Mesendoderm (in vitro differentiated cells): ENCODE measurements at regions not wholly inside any gene's neighbourhood (a gene's known extent, or its start where the extent isn't known, plus 50 kb on each side); places are given as distances from the start of the nearest gene placed in this dataset.

Experiments used
- DNase-seq: peaks from one replicate; pipeline ENCODE4 v3.0.0; 2013
- H2AK5ac ChIP-seq: 2 replicates; pipeline ENCODE4 v1.6.1; 2013; ENCODE audit warnings: low read length, inconsistent platforms
- H2BK120ac ChIP-seq: 2 replicates; pipeline ENCODE4 v1.6.1; 2013; ENCODE audit warnings: low read depth, mild to moderate bottlenecking, low read length, moderate library complexity, mixed read lengths
- H2BK15ac ChIP-seq: replicated peaks from 2 replicates; pipeline ENCODE4 v1.6.1; 2013; ENCODE audit warnings: low read depth, mild to moderate bottlenecking, moderate library complexity
- H2BK5ac ChIP-seq: 2 replicates; pipeline ENCODE4 v1.6.1; 2013; ENCODE audit warnings: low read length, inconsistent platforms
- H3K18ac ChIP-seq: 2 replicates; pipeline ENCODE4 v1.6.1; 2013; ENCODE audit warnings: mild to moderate bottlenecking, low read length, mixed read lengths
- H3K23ac ChIP-seq: one replicate; pipeline ENCODE4 v1.6.1; 2013; ENCODE audit warnings: low read length
- H3K27ac ChIP-seq: 2 replicates; pipeline ENCODE4 v1.5.1; 2013; ENCODE audit warnings: low read depth, mild to moderate bottlenecking, inconsistent platforms, low read length, moderate library complexity
- H3K27me3 ChIP-seq: 2 replicates; pipeline ENCODE4 v1.6.1; 2013; ENCODE audit warnings: low read length, control low read depth, mild to moderate bottlenecking, inconsistent platforms; ENCODE audit not compliant: insufficient read depth, poor library complexity
- H3K36me3 ChIP-seq: 2 replicates; pipeline ENCODE4 v1.6.1; 2013; ENCODE audit warnings: low read length, inconsistent platforms; ENCODE audit not compliant: control insufficient read depth, insufficient read depth
- H3K4ac ChIP-seq: one replicate; pipeline ENCODE4 v1.6.1; 2013; ENCODE audit warnings: low read depth, mild to moderate bottlenecking, low read length, moderate library complexity
- H3K4me1 ChIP-seq: 2 replicates; pipeline ENCODE4 v1.6.1; 2013; ENCODE audit warnings: low read depth, low read length, inconsistent platforms; ENCODE audit not compliant: control insufficient read depth
- H3K4me2 ChIP-seq: 2 replicates; pipeline ENCODE4 v1.6.1; 2013; ENCODE audit warnings: low read length
- H3K4me3 ChIP-seq: 2 replicates; pipeline ENCODE4 v1.5.1; 2013; ENCODE audit warnings: mild to moderate bottlenecking, low read length
- H3K56ac ChIP-seq: one replicate; pipeline ENCODE4 v1.6.1; 2013; ENCODE audit warnings: low read length
- H3K79me1 ChIP-seq: 2 replicates; pipeline ENCODE4 v1.6.1; 2013; ENCODE audit warnings: low read length, inconsistent platforms
- H3K79me2 ChIP-seq: 2 replicates; pipeline ENCODE4 v1.6.1; 2013; ENCODE audit warnings: mild to moderate bottlenecking, low read length; ENCODE audit not compliant: control insufficient read depth, insufficient read depth
- H3K9ac ChIP-seq: 2 replicates; pipeline ENCODE4 v1.6.1; 2013; ENCODE audit warnings: low read length, inconsistent platforms
- H4K5ac ChIP-seq: one replicate; pipeline ENCODE4 v1.6.1; 2013; ENCODE audit warnings: low read length
- H4K8ac ChIP-seq: one replicate; pipeline ENCODE4 v1.6.1; 2013; ENCODE audit warnings: low read depth, mild to moderate bottlenecking, control low read depth, low read length, moderate library complexity
- WGBS: extraction: QIAGEN DNeasy Blood & Tissue Kit; methylation state at CpG from one replicate; pipeline ENCODE4 v1.1.7; 2013; ENCODE audit warnings: low lambda C conversion rate, missing lambda C conversion rate; ENCODE audit not compliant: insufficient coverage; ENCODE audit errors: extremely low coverage; 5-methylcytosine and 5-hydroxymethylcytosine counted together

DNA sequence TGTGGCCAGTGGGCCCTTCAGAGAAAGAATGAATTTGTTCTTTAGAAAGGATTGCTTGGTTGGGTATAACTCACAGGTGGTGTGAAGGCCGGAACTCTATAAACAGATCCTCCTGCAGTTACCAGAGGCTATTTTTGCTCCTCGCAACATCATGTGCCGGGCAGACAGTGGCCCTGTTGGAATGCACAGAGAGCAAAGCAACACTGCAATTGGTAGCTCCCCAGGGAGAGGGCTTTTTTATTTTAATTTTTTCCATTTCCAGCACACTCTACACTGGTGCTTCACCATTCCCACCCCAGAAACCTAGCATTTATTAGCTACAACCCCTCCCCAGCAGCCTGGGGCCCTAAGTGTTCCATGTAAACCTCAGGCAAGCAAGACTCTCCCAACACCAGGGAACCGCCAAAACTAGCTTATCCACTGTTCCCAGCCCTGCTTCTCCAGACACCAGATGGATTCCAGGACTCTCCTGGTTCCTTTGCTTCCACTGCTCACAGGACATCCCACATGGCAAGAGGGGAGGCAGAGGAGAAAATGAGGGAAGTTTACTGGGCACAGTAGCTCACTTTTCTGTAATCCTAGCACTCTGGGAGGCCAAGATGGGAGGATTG lies 75.1 kb upstream of the TMEM164 start:
- Histone ChIP-seq H2BK15ac (no peak overlapping the region), H3K4me2 (no peak overlapping the region), H3K56ac (no peak overlapping the region), H2BK120ac (no peak overlapping the region), H3K4me1 (no peaks in the 10 kb centered on the region), H3K79me1 (no peaks in the 10 kb centered on the region), H3K4ac (no peak overlapping the region), H4K5ac (no peak overlapping the region), H3K4me3 (no peak overlapping the region), H3K23ac (no peak overlapping the region), H3K9ac (no peak overlapping the region), H3K36me3 (no peaks in the 10 kb centered on the region), H3K27me3 (no peaks in the 10 kb centered on the region), H4K8ac (no peak overlapping the region), H2AK5ac (no peak overlapping the region), H2BK5ac (no peak overlapping the region), H3K79me2 (no peaks in the 10 kb centered on the region), H3K27ac (no peak overlapping the region), H3K18ac (no peak overlapping the region)
- no CpG with 5 or more reads among the region's 4 CpGs for WGBS
- DNase-seq: no peak

DNA sequence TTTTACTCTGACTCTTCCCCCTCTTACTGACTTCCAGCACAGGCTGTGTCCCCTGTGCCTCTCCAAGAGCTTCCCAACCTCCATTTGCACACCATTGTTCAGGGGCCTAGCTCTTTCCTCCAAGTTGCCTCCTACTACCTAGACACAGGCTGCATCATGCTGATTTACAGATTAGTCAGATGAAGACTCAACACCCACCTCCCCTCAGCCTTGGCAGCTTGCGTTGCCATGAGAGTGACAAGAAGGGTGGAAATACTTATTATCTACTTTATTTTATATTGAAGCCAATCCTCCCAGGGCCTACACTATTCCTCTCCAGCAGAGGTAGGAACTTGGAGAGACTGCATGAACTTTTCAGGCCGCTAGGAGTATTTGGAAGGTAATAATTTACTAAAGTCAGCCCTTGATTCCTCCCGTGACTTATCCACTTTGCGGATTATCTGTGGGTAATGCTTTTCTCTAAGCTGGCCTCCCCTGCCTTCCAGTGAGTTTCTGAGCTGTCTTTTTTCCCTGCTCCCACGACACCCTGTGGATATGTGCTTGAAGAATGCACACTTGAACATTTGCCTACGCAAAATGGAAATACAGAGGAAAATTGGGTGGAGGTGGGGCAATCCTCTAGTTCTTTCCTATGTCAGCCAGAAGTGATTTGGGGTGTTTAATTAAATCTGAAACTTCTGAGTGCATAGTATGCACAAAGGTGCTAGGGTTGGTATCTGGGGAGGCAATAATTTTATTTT lies 74.1 kb upstream of the TMEM164 start:
- no peak overlapping the region for H4K8ac ChIP-seq
- no peaks in the 10 kb centered on the region for H3K79me2 ChIP-seq
- H2BK5ac ChIP-seq: no peak overlapping the region
- H3K4me3 ChIP-seq: no peak overlapping the region
- no peaks in the 10 kb centered on the region for H3K79me1 ChIP-seq
- no peak for DNase-seq
- no peak overlapping the region for H3K18ac ChIP-seq
- no peaks in the 10 kb centered on the region for H3K4me1 ChIP-seq
- H3K23ac ChIP-seq: no peak overlapping the region
- H4K5ac ChIP-seq: no peak overlapping the region
- no peak overlapping the region for H3K9ac ChIP-seq
- no peaks in the 10 kb centered on the region for H3K36me3 ChIP-seq
- no peak overlapping the region for H2AK5ac ChIP-seq
- no peak overlapping the region for H2BK15ac ChIP-seq
- no peak overlapping the region for H3K27ac ChIP-seq
- H3K4ac ChIP-seq: no peak overlapping the region
- no peak overlapping the region for H2BK120ac ChIP-seq
- H3K27me3 ChIP-seq: no peaks in the 10 kb centered on the region
- H3K56ac ChIP-seq: no peak overlapping the region
- no CpG with 5 or more reads among the region's 6 CpGs for WGBS
- no peak overlapping the region for H3K4me2 ChIP-seq

DNA sequence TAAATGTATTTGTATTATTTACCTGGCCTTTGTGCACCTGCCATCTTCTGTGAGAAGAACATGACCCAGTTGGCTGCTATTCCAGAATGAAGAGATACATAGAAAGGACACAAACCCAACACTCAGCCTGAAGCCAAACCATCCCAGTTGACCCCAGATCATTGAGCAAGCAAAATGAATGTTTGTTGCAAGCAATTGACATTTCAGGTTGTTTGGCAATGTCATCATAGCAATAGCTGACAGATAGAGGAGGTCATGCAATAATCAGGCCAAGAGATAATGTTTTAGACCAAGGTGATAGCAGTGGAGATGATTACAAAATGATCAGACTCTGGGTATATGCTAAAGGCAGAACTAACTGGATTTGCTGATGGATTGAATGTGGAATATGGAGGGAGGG lies 71.2 kb upstream of the TMEM164 start:
- Histone ChIP-seq H2AK5ac (no peak overlapping the region), H2BK5ac (no peak overlapping the region), H3K56ac (no peak overlapping the region), H3K9ac (no peak overlapping the region), H3K27ac (no peak overlapping the region), H3K4ac (no peak overlapping the region), H3K36me3 (no peaks in the 10 kb centered on the region), H3K4me2 (no peak overlapping the region), H3K4me3 (no peak overlapping the region), H3K79me2 (no peaks in the 10 kb centered on the region), H2BK15ac (no peak overlapping the region), H3K4me1 (no peaks in the 10 kb centered on the region), H4K8ac (no peak overlapping the region), H3K79me1 (no peaks in the 10 kb centered on the region), H3K27me3 (no peaks in the 10 kb centered on the region), H4K5ac (no peak overlapping the region), H2BK120ac (no peak overlapping the region), H3K18ac (no peak overlapping the region), H3K23ac (no peak overlapping the region)
- no peak for DNase-seq

DNA sequence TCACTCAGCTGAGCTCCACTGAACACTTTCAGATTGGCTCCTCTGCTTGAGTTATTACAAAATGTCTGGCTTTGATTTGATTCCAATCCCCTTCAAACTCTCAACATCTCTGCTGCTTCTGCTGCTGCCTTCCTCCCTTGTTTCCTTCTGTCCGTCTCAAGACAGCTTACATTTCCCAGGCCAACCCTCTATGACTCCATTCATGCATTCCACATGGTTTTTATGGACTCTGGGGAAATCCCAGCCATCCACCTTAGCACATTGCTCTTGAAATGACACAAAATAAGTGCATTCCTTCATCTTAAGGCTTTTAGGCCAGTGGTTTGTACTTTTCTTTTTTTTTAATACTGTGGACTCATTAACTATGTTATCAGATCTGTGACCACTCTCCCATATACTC lies 68.5 kb upstream of the TMEM164 start:
- no peak for DNase-seq
- no peak overlapping the region for H3K4ac ChIP-seq
- no peak overlapping the region for H3K4me2 ChIP-seq
- H2BK15ac ChIP-seq: no peak overlapping the region
- no peaks in the 10 kb centered on the region for H3K79me1 ChIP-seq
- no peaks in the 10 kb centered on the region for H3K4me1 ChIP-seq
- H4K5ac ChIP-seq: no peak overlapping the region
- H3K18ac ChIP-seq: no peak overlapping the region
- H2AK5ac ChIP-seq: no peak overlapping the region
- no peaks in the 10 kb centered on the region for H3K36me3 ChIP-seq
- no peak overlapping the region for H2BK120ac ChIP-seq
- no peak overlapping the region for H3K9ac ChIP-seq
- WGBS: no CpG with 5 or more reads among the region's 1 CpG
- no peaks in the 10 kb centered on the region for H3K27me3 ChIP-seq
- H3K23ac ChIP-seq: no peak overlapping the region
- no peak overlapping the region for H3K56ac ChIP-seq
- H3K79me2 ChIP-seq: no peaks in the 10 kb centered on the region
- H2BK5ac ChIP-seq: no peak overlapping the region
- H4K8ac ChIP-seq: no peak overlapping the region
- H3K27ac ChIP-seq: no peak overlapping the region
- H3K4me3 ChIP-seq: no peak overlapping the region

DNA sequence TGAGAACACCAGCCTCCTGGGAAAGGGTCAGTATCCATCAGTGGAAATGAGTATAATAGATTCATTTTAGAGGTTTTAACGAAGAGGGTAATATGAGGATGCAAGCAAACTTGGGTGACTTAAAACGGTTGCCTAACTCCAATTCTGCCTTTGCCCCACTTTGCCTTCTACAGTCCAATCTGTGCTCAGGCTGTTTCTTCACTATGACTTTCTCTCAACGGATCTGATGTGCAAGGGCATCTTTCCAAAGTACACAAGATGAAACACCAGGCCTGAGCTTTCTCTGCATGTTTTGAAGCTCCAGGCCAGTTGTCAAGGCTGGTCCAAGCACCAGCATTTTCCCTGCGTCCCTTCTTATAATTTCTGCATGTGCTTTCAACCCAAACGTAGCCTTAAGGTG lies 68.0 kb upstream of the TMEM164 start:
- no peak overlapping the region for H3K9ac ChIP-seq
- H2BK5ac ChIP-seq: no peak overlapping the region
- no peak for DNase-seq
- no peak overlapping the region for H3K56ac ChIP-seq
- no peak overlapping the region for H3K4ac ChIP-seq
- H3K79me1 ChIP-seq: no peaks in the 10 kb centered on the region
- H3K27ac ChIP-seq: no peak overlapping the region
- no peak overlapping the region for H2BK120ac ChIP-seq
- H3K36me3 ChIP-seq: no peaks in the 10 kb centered on the region
- H3K23ac ChIP-seq: no peak overlapping the region
- H3K27me3 ChIP-seq: no peaks in the 10 kb centered on the region
- no peak overlapping the region for H4K5ac ChIP-seq
- H3K79me2 ChIP-seq: no peaks in the 10 kb centered on the region
- no CpG with 5 or more reads among the region's 5 CpGs for WGBS
- no peak overlapping the region for H2BK15ac ChIP-seq
- no peak overlapping the region for H2AK5ac ChIP-seq
- H4K8ac ChIP-seq: no peak overlapping the region
- no peaks in the 10 kb centered on the region for H3K4me1 ChIP-seq
- no peak overlapping the region for H3K4me3 ChIP-seq
- no peak overlapping the region for H3K4me2 ChIP-seq
- H3K18ac ChIP-seq: no peak overlapping the region

- H3K4me2 ChIP-seq: no peak overlapping the region
- no peak overlapping the region for H3K27ac ChIP-seq
- H2BK15ac ChIP-seq: no peak overlapping the region
- H3K23ac ChIP-seq: no peak overlapping the region
- H3K36me3 ChIP-seq: no peaks in the 10 kb centered on the region
- H3K4ac ChIP-seq: no peak overlapping the region
- H2BK5ac ChIP-seq: no peak overlapping the region
- no peaks in the 10 kb centered on the region for H3K79me1 ChIP-seq
- H3K4me3 ChIP-seq: no peak overlapping the region
- H3K18ac ChIP-seq: no peak overlapping the region
- no peaks in the 10 kb centered on the region for H3K79me2 ChIP-seq
- no peaks in the 10 kb centered on the region for H3K27me3 ChIP-seq
- no peak overlapping the region for H4K8ac ChIP-seq
- WGBS: no CpG with 5 or more reads among the region's 3 CpGs
- H3K4me1 ChIP-seq: no peaks in the 10 kb centered on the region
- H2AK5ac ChIP-seq: no peak overlapping the region
- H4K5ac ChIP-seq: no peak overlapping the region
- H3K56ac ChIP-seq: no peak overlapping the region
- no peak for DNase-seq
- no peak overlapping the region for H2BK120ac ChIP-seq
- H3K9ac ChIP-seq: no peak overlapping the region
These were observed 66.8 kb upstream of the TMEM164 start for GRCh38 chrX:109936114-109936513.
